Cardiac fibroblast (primary cell): ENCODE measurements at regions not wholly inside any gene's neighbourhood (a gene's known extent, or its start where the extent isn't known, plus 50 kb on each side); places are given as distances from the start of the nearest gene placed in this dataset.
"Not testable (repeated sequence)": the region's sequence is repeated elsewhere in the genome, so short reads cannot be mapped to it uniquely, and the experiment has no call there.

Experiments
- DNase-seq, 2 donors: peaks; one replicate each; pipeline versions ENCODE4 v3.0.0 to v3.0.0-alpha.2; 2010; ENCODE audit warnings: low read depth in 2 of 2
- H3K4me3 ChIP-seq, 2 donors: replicated peaks in 1 of 2; 1 replicate in 1 of 2; 2 replicates in 1 of 2; pipeline ENCODE4 v1.5.1; 2011; ENCODE audit warnings: low read depth in 2 of 2, low read length in 2 of 2, mild to moderate bottlenecking in 2 of 2, moderate library complexity in 1 of 2
- TF ChIP-seq, protein P1 (sequence below): IDR thresholded peaks from one replicate; pipeline ENCODE4 v1.5.1; 2011; ENCODE audit warnings: low read depth, mild to moderate bottlenecking, low read length, inconsistent platforms

GRCh38 chr2:153532140-153532539, 53.6 kb upstream of the RPRM start:
- TF ChIP-seq, protein P1, sequence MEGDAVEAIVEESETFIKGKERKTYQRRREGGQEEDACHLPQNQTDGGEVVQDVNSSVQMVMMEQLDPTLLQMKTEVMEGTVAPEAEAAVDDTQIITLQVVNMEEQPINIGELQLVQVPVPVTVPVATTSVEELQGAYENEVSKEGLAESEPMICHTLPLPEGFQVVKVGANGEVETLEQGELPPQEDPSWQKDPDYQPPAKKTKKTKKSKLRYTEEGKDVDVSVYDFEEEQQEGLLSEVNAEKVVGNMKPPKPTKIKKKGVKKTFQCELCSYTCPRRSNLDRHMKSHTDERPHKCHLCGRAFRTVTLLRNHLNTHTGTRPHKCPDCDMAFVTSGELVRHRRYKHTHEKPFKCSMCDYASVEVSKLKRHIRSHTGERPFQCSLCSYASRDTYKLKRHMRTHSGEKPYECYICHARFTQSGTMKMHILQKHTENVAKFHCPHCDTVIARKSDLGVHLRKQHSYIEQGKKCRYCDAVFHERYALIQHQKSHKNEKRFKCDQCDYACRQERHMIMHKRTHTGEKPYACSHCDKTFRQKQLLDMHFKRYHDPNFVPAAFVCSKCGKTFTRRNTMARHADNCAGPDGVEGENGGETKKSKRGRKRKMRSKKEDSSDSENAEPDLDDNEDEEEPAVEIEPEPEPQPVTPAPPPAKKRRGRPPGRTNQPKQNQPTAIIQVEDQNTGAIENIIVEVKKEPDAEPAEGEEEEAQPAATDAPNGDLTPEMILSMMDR = no peak
- DNase-seq = no peak
- H3K4me3 ChIP-seq = no peak overlapping the region

GRCh38 chr2:153533803-153534202, 55.2 kb upstream of the RPRM start:
- not testable (repeated sequence) for H3K4me3 ChIP-seq, DNase-seq

DNA sequence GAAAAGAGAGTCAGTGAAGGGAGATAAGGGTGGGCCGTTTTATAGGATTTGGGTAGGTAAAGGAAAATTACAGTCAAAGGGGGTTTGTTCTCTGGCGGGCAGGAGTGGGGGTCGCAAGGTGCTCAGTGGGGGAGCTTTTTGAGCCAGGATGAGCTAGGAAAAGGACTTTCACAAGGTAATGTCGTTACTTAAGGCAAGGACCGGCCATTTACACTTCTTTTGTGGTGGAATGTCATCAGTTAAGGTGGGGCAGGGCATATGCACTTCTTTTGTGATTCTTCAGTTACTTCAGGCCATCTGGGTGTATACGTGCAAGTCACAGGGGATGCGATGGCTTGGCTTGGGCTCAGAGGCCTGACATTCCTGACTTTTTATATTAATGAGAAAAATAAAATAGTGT, 56.0 kb upstream of the RPRM start:
- not testable (repeated sequence) for H3K4me3 ChIP-seq, DNase-seq

DNA sequence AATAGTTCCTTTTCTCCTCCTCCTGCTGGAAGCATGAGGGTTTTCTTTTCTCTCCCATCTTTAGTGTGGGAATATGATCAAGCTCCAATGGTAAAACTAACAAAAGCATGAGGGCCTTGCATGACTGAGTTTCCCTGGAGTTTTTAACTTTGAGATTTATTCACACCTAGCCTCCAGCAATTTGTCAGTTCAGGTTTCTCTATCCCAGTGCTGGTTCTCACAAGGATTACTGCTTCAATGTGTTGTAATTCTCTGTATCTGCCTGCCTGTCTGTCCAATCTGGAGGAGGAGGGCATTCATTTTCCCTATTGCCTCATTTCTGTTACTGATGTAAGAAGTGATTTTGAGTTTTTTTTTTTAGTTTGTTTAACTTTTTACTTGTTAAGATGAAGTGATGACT, 57.6 kb upstream of the RPRM start:
- no peak overlapping the region for H3K4me3 ChIP-seq
- DNase-seq = no peak
- TF ChIP-seq, protein P1 = no peak

GRCh38 chr2:153538102-153538501, 59.5 kb upstream of the RPRM start:
- not testable (repeated sequence) for DNase-seq, H3K4me3 ChIP-seq

- TF ChIP-seq, protein P1 = no peak
- DNase-seq = no peak
- no peak overlapping the region for H3K4me3 ChIP-seq
Observed at GRCh38 chr2:153543635-153544071, 65.1 kb upstream of the RPRM start.

GRCh38 chr2:153546358-153546757, 67.8 kb upstream of the RPRM start:
- H3K4me3 ChIP-seq = no peak overlapping the region
- TF ChIP-seq, protein P1 = no peak
- no peak for DNase-seq

GRCh38 chr2:153548536-153548935, 70.0 kb upstream of the RPRM start:
- DNase-seq = no peak
- no peak overlapping the region for H3K4me3 ChIP-seq
- TF ChIP-seq, protein P1 = no peak

DNA sequence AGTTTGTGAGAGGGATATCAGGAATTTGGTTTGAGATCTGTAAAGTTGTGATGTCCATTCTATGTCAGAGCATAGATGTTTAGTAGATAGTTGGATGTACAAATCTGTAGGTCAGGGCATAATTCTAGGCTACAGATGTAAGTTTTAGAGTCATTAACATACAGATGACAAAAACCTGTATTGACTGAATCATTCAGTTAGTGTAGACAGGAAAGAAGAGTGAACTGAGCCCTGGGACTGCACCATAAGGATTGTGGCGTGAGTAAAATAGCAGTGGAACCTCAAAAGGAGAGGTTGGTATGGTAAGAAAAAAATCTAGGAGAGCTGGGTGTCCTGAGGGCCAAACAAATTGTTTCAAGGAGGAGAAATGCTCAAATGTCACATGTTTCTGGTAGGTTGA, 73.1 kb upstream of the RPRM start:
- DNase-seq = no peak
- TF ChIP-seq, protein P1 = no peak
- no peak overlapping the region for H3K4me3 ChIP-seq
